HG03064 (cell line): ENCODE measurements at regions not wholly inside any gene's neighbourhood (a gene's known extent, or its start where the extent isn't known, plus 50 kb on each side); places are given as distances from the start of the nearest gene placed in this dataset.

Source experiments
- ATAC-seq: cut with Tn5 transposase; IDR thresholded peaks from one replicate; pipeline ENCODE4 v1.9.1; 2021; ENCODE audit warnings: low read depth; ENCODE audit not compliant: unreplicated experiment

- ATAC-seq, result no peak
Measured at GRCh38 chr2:81624825-81625224, 1320.3 kb upstream of the LRRTM1 start.

DNA sequence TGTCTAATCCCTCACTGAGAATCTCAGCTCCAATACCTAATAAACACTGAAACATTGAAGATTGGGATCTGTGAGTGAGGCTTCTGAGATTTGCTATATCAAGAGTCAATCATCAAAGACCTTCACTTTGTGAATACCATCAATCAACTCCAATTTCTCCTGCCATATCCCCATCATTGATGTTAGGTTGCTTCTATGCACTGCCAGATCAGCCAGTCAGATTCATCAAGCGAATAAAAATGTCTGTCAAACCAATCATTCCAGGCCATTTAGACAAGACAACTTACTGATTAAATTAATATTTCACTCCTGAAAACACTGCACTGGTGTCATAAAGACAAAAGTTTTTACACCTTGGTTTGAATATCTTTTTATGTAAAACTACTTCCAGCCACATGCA lies 1295.5 kb upstream of the LRRTM1 start:
- ATAC-seq, result no peak

DNA sequence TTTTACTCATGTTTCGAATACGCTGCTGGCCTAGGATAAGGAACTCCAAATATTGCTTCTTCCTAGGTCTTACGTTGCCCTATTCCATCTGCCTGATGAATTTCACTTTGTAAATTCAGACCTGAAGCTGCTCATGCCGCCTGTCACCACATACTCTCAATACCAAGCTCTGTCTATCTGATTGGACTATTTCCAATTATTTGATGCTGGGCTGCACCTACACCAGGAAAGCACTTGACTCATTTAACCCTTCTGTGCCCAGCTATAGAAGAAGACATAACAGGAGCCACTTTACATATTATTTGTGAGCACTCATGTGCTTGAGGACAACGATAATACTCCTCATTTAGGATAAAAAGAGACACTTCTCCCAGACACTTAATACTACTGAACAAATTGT lies 1293.9 kb upstream of the LRRTM1 start:
- ATAC-seq, result no peak

DNA sequence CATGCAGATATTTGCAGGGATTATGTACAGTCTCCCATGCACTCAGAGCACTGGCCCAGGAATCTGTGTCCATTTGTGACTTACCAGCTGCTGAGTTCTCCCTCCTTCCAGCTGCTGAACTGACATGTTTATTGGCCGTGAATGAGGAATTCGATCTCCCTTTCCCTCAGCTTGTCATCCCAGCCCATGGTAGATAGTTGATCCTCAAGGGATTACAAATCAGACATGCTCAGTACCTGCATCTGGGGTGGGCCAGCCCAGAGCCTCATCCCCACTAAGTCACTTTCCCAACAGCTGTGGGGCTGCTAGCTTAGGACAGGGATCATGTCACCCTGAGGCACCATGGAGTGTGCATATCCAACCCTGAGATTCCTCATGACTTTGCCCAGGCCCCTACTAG lies 1284.9 kb upstream of the LRRTM1 start:
- no peak for ATAC-seq

DNA sequence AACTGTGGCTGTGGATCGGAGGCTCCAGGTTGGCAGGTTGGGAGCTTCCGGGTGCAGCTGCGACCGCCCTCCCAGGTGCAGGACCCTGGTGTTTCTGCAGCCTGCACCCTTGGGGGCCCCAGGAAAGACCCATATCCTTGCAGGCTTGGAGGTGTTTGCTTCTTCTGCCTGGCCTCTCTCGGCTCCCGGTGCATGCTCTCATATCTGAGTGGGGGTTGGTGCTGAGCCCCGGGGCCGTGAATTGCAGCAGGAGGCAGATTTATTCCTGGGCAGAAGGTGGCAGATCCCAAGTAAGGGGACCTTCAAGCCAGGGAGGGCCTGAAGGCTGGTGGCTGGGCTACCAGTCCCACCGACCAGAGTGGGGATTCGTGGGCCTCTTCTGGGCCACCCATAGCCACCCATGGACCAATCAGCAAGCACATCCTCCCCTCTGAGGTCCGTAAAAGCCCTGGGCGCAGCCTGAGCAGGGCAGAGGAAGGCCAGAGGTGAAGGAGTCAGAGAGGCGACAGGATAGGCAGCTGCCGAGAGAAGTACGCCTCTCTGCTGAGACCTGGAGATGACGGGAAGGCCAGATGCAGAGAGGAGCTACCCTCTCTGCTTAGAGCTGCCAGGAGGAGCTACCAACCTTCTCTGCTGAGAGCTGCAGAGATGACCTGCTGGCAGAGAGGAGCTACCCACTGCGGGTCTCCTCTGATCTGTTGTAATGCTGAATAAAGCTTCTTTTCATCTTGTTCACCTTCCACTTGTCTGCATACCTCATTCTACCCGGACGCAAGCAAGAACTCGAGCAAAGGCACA lies 1279.0 kb upstream of the LRRTM1 start:
- no peak for ATAC-seq

DNA sequence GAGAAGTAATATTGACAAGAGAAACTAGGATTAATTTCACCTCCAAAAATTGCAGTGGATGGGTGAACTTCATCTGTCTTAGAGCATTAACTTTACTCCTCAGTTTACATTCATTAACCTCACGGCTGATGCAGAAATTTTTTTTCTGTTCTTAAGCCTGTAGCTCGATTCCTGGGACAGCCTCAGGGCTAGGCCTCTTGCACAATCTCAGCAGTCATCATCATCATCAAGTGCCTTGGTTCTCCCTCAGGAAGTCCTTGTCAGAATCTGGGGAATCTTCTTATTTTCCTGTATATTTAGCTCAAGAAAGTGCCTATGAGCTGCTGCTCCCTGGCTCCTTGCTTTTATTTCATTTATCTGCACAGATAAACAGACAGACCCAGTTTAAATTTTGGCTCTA lies 1272.2 kb upstream of the LRRTM1 start:
- ATAC-seq, result no peak

- ATAC-seq, result no peak
Measured at GRCh38 chr2:81551040-81551634, 1246.6 kb upstream of the LRRTM1 start.

GRCh38 chr2:81550277-81550676 lies 1245.7 kb upstream of the LRRTM1 start:
- ATAC-seq, result no peak

DNA sequence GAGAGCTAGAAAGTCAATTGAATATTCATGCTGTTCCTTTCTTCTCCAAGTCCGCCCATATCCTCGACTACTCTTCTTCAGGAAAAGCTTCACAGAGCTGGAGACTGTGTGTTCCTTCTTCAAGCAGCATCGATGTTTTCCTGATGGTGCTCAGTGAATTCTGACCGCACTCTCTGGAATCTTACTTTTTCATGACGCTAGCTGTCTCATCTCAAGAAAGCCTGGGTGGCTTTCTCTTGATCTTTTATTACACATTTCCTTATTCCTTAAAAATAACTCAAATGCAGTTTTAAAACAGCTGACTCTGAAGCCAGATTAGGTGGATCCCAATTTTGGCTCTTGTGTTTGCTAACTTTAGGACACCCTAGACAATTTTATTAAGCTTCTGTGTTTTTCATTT lies 1245.1 kb upstream of the LRRTM1 start:
- no peak for ATAC-seq

DNA sequence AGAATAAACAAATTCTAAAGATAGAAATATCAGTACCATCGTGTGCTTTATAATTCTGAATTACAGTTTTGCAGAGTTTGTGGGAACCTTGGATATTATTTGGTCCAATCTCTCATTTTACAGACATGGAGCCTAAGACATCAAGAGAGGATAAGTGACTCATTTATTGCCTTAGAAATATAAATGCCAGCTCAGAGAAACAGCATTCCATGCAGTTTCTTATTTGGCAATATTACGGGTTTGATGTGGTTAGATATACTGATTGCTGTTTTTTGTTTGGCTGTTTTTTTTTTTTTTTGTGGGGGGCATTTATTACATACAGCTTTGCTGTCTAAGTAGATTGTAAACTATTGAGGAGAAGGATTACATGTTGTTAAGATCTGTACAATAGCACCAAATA lies 1241.1 kb upstream of the LRRTM1 start:
- ATAC-seq, result no peak

DNA sequence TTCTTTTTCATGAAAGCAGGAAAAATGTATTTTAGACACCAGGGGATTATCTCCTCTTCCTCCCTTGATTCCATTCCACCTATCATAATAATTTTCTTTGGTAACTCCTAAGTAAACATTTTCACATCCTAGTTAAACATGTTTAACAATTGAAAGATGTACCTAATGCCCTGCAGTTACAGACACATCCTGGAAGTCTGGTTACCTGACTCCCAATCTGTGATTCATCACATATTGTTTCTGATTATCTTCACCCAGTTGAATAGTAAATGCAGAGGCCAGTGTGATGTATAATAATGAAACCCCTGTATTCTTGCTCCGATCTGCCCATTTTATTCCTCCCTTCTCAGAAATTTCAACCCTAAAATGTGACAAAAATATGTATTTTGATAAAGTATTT lies 1237.6 kb upstream of the LRRTM1 start:
- ATAC-seq, result no peak

- ATAC-seq, result no peak
Measured at GRCh38 chr2:81529944-81530343, 1225.4 kb upstream of the LRRTM1 start.

GRCh38 chr2:81528852-81529480 lies 1224.4 kb upstream of the LRRTM1 start:
- no peak for ATAC-seq

GRCh38 chr2:81523344-81523743 lies 1218.8 kb upstream of the LRRTM1 start:
- no peak for ATAC-seq

- no peak for ATAC-seq
Measured at GRCh38 chr2:81513328-81513727, 1208.8 kb upstream of the LRRTM1 start.

GRCh38 chr2:81505586-81505985 lies 1201.0 kb upstream of the LRRTM1 start:
- no peak for ATAC-seq

DNA sequence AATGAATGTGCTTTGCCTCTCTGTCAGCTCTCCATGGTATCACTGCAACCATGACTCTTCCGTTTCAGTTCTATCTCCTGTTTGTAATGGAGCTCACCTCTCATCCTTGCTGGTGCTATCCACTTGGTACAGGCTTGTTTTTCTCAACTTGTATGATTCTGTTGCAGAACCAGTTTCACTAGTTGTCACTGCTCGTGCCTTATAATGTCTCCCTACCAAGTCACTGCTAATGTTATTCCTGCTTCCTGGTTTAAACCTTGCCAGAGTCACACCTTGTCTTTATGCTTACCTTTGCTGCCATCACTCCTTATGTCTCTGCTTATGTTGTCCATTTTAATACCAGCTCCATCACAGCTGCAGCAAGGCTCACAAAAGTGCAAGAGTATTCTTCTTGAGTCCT lies 1191.0 kb upstream of the LRRTM1 start:
- ATAC-seq, result no peak

DNA sequence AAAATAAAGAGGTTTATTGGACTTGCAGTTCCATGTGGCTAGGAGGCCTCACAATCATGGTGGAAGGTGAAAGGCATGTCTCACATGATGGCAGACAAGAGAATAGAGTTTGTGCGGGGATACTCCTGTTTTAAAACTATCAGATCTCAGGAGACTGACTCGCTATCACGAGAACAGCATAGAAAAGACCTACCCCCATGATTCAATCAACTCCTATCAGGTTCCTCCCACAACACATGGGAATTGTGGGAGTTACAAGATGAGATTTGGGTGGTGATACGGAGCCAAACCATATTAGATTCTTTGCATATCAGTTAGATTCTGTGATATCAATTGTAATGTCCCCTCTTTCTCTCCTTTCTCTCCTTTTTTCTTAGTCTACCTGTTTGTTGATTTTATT lies 1178.7 kb upstream of the LRRTM1 start:
- ATAC-seq, result no peak

DNA sequence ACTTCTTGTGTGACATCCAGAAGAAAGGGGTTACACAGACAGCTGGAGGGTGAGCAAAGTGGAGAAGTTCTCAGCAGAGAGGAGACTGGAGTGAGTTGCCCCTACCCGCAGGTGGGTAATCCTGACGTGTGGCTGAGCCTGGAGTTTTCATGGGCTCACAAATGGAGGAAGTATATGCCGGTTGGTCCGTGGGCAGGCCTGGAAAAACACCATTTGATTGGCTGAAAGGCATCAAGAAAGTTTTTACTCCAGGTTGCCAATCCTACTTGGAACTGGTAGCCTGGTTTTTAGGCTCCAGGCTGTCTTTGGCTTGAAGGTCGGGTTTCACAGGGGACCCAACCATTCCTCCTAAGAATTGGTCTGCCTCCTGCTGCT lies 1177.4 kb upstream of the LRRTM1 start:
- ATAC-seq, result no peak

- ATAC-seq, result no peak
Measured at GRCh38 chr2:81481242-81481993, 1176.9 kb upstream of the LRRTM1 start.

GRCh38 chr2:81467096-81467495 lies 1162.5 kb upstream of the LRRTM1 start:
- ATAC-seq, result no peak
